Sigmoid colon (tissue), 4 donors: ENCODE measurements at regions not wholly inside any gene's neighbourhood (a gene's known extent, or its start where the extent isn't known, plus 50 kb on each side); places are given as distances from the start of the nearest gene placed in this dataset.

Experiments used
- POLR2AphosphoS5 ChIP-seq, 4 donors: sonication (generic); formaldehyde crosslinking; IDR thresholded peaks; one replicate each; pipeline ENCODE4 v1.6.1; 2017; ENCODE audit warnings: antibody characterized with exemption in 4 of 4
- TF ChIP-seq, protein P1 (sequence below), 4 experiments: fragments of 450-650 bp in 3 of 4; fragments of 200-600 bp in 1 of 4; IDR thresholded peaks; one replicate each; pipeline ENCODE4 v1.5.1; 2016 to 2019; ENCODE audit warnings: antibody characterized with exemption in 4 of 4, mild to moderate bottlenecking in 3 of 4, moderate library complexity in 2 of 4

DNA sequence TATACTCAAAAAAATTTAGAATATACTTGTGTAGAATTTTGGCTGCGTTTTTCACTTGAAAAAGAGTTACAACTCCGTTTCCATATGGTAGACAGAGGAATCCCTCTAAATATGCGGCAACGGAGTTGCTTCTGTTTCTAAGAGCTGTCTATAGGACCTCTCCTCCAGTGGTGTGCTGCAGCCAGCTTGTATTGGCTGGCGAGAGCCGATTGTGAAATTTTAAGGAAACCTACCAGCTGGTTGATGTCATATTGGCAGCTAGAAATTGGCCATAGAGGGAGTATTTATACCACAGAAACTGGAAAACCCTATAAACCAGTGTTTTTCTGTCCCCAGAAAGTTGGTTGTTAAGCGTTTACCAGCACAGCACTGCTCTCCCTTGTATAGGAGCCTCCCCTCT lies 655.8 kb upstream of the EEF2KMT start:
- TF ChIP-seq POLR2AphosphoS5 (IDR thresholded peaks at IDR 0.05): no peak
- TF ChIP-seq, protein P1, sequence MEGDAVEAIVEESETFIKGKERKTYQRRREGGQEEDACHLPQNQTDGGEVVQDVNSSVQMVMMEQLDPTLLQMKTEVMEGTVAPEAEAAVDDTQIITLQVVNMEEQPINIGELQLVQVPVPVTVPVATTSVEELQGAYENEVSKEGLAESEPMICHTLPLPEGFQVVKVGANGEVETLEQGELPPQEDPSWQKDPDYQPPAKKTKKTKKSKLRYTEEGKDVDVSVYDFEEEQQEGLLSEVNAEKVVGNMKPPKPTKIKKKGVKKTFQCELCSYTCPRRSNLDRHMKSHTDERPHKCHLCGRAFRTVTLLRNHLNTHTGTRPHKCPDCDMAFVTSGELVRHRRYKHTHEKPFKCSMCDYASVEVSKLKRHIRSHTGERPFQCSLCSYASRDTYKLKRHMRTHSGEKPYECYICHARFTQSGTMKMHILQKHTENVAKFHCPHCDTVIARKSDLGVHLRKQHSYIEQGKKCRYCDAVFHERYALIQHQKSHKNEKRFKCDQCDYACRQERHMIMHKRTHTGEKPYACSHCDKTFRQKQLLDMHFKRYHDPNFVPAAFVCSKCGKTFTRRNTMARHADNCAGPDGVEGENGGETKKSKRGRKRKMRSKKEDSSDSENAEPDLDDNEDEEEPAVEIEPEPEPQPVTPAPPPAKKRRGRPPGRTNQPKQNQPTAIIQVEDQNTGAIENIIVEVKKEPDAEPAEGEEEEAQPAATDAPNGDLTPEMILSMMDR (IDR thresholded peaks at IDR 0.05): no peak
